GM18951 (cell line): ENCODE measurements at regions not wholly inside any gene's neighbourhood (a gene's known extent, or its start where the extent isn't known, plus 50 kb on each side); places are given as distances from the start of the nearest gene placed in this dataset.

Source experiments
- POLR2A ChIP-seq: IDR thresholded peaks from 4 replicates; pipeline ENCODE4 v1.6.1; 2011; ENCODE audit warnings: mild to moderate bottlenecking; ENCODE audit not compliant: insufficient read length, insufficient read depth; ENCODE audit errors: extremely low read depth
- in situ Hi-C: fragments of 300-500 bp; cut with MboI; formaldehyde crosslinking; loops from one replicate; pipeline ENCODE4 v1.12.0; 2022; ENCODE audit warnings: low sequenced_read_pairs, mixed read lengths, inconsistent platforms; ENCODE audit not compliant: unreplicated experiment

DNA sequence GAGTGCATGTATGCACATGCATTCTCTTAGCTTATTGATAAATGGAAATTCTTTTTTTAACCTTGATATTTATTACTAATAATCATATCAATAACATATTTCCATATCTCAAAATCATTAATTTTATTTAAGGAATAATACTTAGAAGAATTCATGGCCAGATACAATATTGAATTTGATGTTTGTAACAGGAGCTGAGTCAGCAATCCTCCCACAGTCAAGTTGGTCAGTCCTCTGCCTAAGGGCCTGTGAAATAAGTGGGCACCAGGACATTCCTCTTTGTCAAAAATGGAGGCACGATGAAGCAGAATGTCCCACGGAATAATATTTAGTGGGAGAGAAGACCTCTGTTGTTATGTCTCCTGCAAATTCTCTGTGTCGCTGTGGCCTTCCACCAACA is 148.6 kb downstream of the LRRC70 start:
- no peak for TF ChIP-seq POLR2A
- in situ Hi-C loops = no loop called here

DNA sequence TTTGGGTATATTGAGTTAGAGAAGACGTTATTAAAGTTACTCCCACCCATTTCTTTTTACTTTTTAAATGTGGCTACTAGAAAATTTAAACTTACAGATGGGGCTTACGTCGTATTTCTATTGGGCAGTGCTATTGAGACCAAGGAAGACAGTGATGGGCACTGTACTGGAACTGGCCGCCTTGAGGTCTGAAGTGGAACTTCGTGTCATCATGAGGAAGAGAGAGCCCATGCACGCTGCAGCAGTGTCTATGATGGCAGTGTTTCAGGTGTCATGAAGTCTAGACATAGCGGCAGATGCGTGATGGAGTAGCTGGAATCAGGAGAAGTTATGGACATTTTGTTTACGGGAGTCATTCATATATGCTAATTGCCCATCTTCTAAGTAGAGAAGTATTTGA is 143.7 kb downstream of the LRRC70 start:
- no peak for TF ChIP-seq POLR2A
- in situ Hi-C loops = no loop called here

DNA sequence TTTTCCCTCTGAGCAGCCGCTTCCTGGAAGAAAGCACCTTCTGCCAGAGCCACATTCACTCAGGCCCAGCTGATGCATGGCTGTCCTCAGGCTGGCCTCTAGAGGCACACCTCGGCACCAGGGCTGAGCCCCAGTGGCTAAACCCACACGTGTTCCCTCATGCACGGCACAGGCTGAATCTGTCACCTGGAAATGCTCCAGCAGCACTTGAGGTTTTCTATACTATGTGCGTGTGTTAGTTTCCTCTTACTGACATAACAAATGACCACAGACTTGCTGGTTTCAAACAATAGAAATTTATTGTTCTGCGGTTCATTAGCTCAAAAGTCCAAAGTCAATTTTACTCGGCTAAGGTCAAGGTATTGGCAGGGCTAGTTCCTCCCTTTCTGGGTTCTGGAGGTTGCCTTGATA is 141.4 kb downstream of the LRRC70 start:
- in situ Hi-C loops = no loop called here

DNA sequence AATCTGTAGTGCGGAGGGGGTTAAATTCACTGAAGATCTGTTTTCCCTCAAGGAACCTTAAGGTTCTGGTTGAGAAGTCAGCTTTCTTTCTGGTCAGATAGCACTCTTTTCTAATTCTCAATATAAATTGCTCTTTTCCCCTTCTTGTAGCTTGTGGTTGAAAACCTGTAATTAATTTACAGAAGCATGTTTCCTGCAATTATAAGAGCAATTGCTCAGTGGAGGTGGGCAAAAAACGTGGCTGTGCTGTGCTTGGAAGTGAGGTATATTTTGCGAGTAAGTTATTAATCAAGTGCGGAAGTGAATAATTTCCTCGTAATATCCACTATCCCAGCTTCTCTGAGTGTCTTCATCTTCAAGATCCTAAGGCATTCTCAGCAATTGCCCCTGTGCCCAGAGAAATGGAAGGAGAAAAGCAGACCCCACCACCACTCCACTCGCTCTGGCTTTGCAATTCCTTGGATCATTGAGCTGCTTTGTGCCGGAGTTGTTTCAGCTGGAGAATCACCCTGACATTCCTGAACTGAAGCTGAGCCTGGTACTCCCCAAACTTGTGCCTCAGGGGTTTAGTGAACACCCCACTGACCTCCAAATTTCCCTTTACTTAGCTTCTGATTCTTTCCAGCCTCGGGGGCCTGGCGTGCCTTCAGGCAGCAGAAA is 140.6 kb downstream of the LRRC70 start:
- TF ChIP-seq POLR2A = no peak

More for the DNA sequence above, 141.4 kb downstream of the LRRC70 start:
- no peak for TF ChIP-seq POLR2A

DNA sequence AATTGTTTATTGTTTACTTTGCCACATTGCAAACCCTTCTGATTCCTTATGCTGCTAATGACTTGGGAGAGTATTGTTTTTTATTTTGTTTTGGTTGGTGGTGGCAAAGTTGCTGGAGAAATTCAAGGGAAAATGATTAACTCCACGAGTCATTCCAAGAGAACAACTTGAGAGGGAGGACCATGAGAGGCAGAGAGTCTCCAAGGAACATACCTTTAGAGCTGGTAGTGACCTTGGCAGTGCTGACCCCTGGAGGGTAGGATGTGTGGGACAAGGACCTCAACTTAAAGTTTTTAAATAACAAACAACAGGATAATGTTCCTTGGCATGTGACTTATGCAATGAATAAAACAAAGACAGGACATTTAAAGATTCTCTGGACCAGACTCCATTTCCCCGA is 139.7 kb downstream of the LRRC70 start:
- in situ Hi-C loops = no loop called here
- no peak for TF ChIP-seq POLR2A

More for the DNA sequence above, 140.6 kb downstream of the LRRC70 start:
- in situ Hi-C loops = no loop called here

DNA sequence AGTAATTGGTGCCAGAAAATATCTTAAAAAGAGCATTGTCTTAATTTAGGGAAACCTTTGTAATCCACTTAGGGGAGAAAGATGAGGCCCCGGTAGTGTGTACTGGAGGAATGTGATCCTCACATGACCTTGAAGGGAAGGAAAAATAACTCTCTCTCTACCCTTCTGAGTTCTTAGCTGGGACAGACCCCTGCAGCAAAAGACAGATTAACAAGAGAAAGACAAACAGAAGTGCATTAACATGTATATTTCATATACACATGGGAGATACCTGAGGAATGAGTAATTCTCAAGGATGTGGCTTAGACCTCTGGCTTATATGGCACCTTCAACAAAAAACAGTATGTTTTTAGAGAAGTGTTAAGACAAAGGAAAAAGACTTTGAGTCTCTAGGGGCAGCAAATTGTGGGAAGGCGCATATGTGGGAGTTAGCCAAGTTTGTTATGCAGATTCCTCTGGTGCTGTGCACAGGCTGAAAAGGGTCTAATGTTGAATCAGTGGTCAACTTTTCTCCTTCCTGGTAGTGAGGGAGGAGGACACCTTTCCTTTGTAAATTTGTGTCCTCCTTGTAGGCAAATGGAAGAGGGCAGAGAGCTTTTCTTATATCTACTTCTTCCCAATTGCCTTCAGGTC is 138.8 kb downstream of the LRRC70 start:
- in situ Hi-C loops = no loop called here
- no peak for TF ChIP-seq POLR2A

DNA sequence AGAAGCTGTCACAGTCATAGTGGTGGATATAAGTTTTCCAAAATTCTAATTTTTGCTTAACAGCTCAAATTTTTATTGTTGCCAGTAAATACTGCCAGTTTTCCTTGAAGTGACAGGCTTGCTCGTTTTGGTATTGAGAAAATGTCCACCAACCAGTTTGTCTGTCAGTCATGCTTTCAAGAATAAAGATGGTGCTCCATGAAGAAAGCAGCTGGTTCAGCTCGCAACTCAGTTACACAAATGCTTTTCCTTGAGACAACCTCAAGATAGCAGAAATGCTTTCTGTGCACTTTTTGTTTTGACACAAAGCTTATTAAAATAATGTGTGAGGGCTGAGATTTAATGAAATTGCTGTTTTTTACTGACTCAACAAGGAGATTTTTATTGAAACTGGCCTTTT is 135.7 kb downstream of the LRRC70 start:
- in situ Hi-C loops = no loop called here
- no peak for TF ChIP-seq POLR2A

DNA sequence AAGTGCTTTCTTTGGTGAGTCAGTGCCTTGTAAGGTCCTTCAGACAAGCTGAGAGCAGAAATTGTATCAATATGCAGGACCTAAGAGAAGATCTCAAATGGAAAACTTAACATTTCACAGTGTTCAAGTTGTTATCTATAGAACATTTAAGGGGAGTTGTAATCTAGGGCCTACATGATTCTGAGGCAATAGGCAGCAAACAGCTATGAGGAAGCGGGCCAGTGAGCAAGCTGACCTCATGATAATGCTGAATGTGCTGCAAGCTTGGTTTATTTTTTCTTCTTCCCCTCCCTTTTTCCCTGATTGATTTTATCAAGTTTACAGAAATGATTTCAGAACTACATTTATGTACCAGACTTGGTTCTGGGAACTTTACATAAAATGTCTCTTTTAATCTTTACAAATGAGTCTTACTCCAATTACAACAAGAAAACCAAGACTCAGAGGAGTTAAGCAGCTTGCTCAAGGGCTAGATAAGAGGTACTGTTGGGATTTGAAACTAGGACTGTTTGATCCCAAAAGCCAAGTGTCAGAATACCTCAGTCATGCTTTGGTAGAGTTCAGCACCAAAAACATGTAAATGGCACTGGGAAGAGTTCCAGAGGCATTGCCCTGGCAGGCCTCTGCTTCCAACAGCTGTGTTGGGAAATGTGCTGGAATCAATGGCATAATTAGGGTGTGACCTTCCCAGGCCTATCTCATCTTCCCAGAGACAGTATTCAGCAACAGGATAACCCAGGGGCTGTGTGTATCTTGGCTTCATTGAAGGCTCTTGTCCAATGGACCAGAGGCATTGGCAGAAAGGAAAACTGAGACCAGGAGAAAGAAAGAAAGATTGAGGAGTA is 130.1 kb downstream of the LRRC70 start:
- in situ Hi-C loops = no loop called here

DNA sequence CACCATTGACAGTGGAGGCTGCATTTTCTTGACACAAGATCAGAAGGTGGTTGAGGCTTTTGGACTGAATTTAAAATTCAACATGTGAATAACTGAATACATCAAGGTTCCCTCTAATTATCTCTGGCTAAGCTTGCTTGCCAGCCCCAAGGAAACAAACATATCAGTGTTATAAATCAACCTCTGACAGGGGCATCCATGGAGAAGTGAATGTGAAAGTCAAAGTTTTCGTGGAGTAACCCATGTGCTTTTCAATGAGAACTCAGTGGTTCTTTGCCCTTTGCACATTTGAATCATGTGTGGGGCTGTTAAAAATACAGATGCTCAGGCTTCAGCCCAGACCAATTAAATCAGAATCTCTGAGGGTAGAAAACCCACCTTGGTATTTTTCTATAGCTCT is 128.9 kb downstream of the LRRC70 start:
- TF ChIP-seq POLR2A = no peak
- in situ Hi-C loops = no loop called here

More for the DNA sequence above, 130.1 kb downstream of the LRRC70 start:
- TF ChIP-seq POLR2A = no peak

DNA sequence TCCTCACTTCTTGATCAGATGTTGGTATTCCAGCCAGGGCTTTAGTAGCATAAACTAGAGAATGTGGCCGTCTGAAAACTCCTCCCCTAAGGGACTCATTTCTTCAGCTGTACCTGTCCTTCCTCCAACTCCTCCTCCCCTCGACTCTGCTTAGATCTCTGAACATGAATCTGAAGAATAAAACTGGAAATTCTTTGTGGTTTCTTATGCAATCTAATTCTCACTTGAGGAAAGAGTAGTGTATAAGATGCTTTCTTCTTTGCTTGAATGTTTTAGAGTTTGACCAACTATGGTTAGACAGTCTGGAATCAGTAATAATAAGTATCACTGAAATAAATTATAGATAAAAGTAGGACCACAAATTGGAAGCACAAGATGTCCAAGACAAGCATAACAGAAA is 128.5 kb downstream of the LRRC70 start:
- TF ChIP-seq POLR2A = no peak
- in situ Hi-C loops = no loop called here

DNA sequence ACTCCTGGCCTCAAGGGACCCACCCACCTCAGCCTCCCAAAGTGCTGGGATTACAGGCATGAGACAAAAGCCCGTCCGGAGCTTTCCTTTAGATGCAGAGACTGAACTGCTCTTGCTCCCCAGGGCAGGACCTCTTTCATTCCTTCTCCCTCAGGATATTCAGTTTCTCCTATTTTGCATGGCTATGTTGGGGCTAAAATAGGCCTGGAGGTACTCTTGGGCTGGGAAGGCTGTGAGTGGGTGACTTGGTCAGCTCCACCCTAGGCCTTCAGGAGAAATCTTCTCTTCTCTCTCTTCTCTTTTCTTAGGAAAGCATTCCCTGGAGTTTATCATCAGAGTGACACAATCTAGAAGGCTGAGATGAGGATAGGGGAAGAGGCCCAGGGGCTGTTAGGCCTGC is 126.4 kb downstream of the LRRC70 start:
- TF ChIP-seq POLR2A = no peak
- in situ Hi-C loops = no loop called here

DNA sequence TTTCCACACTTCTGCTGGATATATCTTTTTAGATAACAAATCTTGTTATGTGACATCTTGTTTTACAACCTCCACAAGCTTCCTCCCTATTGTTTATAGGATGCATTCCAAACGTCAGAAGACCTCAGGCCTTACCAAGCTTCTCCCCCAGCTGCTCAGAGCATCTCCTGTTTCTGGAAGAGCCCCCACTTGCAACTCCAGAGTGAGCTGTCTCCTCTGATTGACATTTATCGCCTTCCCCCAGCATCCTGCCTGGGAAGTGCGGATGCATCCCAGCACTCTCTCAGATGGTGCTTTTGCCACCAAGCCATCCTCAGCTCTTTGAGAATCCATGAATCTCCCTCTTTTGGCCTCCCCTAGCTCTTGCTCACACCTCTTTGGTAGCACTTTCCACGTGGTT is 123.5 kb downstream of the LRRC70 start:
- TF ChIP-seq POLR2A = no peak
- in situ Hi-C loops = no loop called here

DNA sequence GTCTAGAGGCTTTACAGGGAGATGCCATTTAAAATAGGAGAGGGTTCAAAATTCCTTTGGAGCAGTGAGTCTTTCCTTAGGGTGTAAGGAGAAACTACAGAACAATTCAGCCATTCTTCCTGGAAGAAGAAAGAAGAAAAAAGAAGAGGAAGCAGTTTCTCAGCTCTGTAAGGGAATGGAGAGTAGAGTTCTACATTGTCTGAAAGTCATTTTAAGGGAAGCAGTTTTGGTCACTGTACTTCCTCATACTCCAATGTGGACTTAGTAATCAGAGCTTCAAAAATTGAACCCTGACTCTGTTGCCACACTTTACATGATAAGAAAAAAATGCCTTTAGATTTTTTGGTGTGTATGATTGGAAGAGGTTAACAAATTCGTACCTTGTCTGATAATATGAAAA is 122.4 kb downstream of the LRRC70 start:
- in situ Hi-C loops = no loop called here
- TF ChIP-seq POLR2A = no peak
